Prostate gland (tissue), 2 donors: ENCODE measurements at regions not wholly inside any gene's neighbourhood (a gene's known extent, or its start where the extent isn't known, plus 50 kb on each side); places are given as distances from the start of the nearest gene placed in this dataset.

Experiments
- CTCF ChIP-seq, 4 experiments: fragments of 200-600 bp in 2 of 4; fragments of 450-650 bp in 2 of 4; sonication (generic) in 2 of 4; IDR thresholded peaks; 1 replicate in 3 of 4; 2 replicates in 1 of 4; pipeline ENCODE4 v1.5.1; 2016 to 2019; ENCODE audit warnings: antibody characterized with exemption in 4 of 4, mild to moderate bottlenecking in 2 of 4, moderate library complexity in 2 of 4
- POLR2AphosphoS5 ChIP-seq: sonication (generic); formaldehyde crosslinking; IDR thresholded peaks from one replicate; pipeline ENCODE4 v1.6.1; 2017; ENCODE audit warnings: antibody characterized with exemption

GRCh38 chr7:118078015-118078414 lies 105.9 kb upstream of the LSM8 start:
- no peak for TF ChIP-seq CTCF (IDR thresholded peaks at IDR 0.05)
- no peak for TF ChIP-seq POLR2AphosphoS5
